GM23248 (cell line): ENCODE measurements at regions not wholly inside any gene's neighbourhood (a gene's known extent, or its start where the extent isn't known, plus 50 kb on each side); places are given as distances from the start of the nearest gene placed in this dataset.

Source experiments
- DNase-seq: peaks from one replicate; pipeline ENCODE4 v3.0.0-alpha.2; 2015
- H2AFZ ChIP-seq: fragments of 200-600 bp; sonication (generic); 2 replicates; pipeline ENCODE4 v1.6.1; 2016; ENCODE audit warnings: antibody characterized with exemption
- H3F3A ChIP-seq: fragments of 200-600 bp; sonication (generic); 2 replicates; pipeline ENCODE4 v1.6.1; 2016; ENCODE audit warnings: mild to moderate bottlenecking, antibody characterized with exemption, mixed run types; ENCODE audit not compliant: insufficient read depth
- H3K27ac ChIP-seq: fragments of 200-600 bp; sonication (generic); 2 replicates; pipeline ENCODE4 v1.5.1; 2016; ENCODE audit warnings: mild to moderate bottlenecking
- H3K27me3 ChIP-seq: fragments of 200-600 bp; sonication (generic); replicated peaks from 2 replicates; pipeline ENCODE4 v1.6.1; 2016; ENCODE audit warnings: mild to moderate bottlenecking; ENCODE audit not compliant: insufficient read depth
- H3K36me3 ChIP-seq: fragments of 200-600 bp; sonication (generic); 2 replicates; pipeline ENCODE4 v1.6.1; 2016; ENCODE audit warnings: low read depth, mild to moderate bottlenecking
- H3K4me1 ChIP-seq: fragments of 200-600 bp; sonication (generic); 2 replicates; pipeline ENCODE4 v1.6.1; 2016; ENCODE audit warnings: mild to moderate bottlenecking; ENCODE audit not compliant: insufficient read depth
- H3K4me2 ChIP-seq: fragments of 200-600 bp; sonication (generic); one replicate; pipeline ENCODE4 v1.6.1; 2016; ENCODE audit warnings: mild to moderate bottlenecking; ENCODE audit not compliant: unreplicated experiment
- H3K4me3 ChIP-seq: fragments of 200-600 bp; sonication (generic); 2 replicates; pipeline ENCODE4 v1.5.1; 2016; ENCODE audit warnings: mild to moderate bottlenecking
- H3K79me2 ChIP-seq: fragments of 200-600 bp; sonication (generic); 2 replicates; pipeline ENCODE4 v1.6.1; 2016; ENCODE audit warnings: mild to moderate bottlenecking; ENCODE audit not compliant: insufficient read depth
- H3K9ac ChIP-seq: fragments of 200-600 bp; sonication (generic); 2 replicates; pipeline ENCODE4 v1.6.1; 2016; ENCODE audit warnings: mild to moderate bottlenecking
- H3K9me2 ChIP-seq: fragments of 200-600 bp; sonication (generic); 2 replicates; pipeline ENCODE4 v1.6.1; 2016; ENCODE audit warnings: mixed run types, mild to moderate bottlenecking, moderate library complexity; ENCODE audit not compliant: insufficient read depth
- H3K9me3 ChIP-seq: fragments of 200-600 bp; sonication (generic); one replicate; pipeline ENCODE4 v1.6.1; 2017; ENCODE audit warnings: low read depth
- H4K20me1 ChIP-seq: fragments of 200-600 bp; sonication (generic); 2 replicates; pipeline ENCODE4 v1.6.0; 2016; ENCODE audit not compliant: insufficient read depth
- EZH2 ChIP-seq: fragments of 200-600 bp; sonication (generic); IDR thresholded peaks from 2 replicates; pipeline ENCODE4 v1.6.1; 2018; ENCODE audit warnings: antibody characterized with exemption, mild to moderate bottlenecking; ENCODE audit not compliant: insufficient read depth, poor library complexity, severe bottlenecking
- EZH2phosphoT487 ChIP-seq: fragments of 200-600 bp; sonication (generic); IDR thresholded peaks from 2 replicates; pipeline ENCODE4 v1.6.1; 2018; ENCODE audit warnings: antibody characterized with exemption, moderate library complexity, mild to moderate bottlenecking, low read depth; ENCODE audit not compliant: insufficient read depth
- WGBS, 2 experiments: methylation state at CpG; one replicate each; pipeline ENCODE4 v1.1.6; 2015 to 2017; ENCODE audit warnings: low lambda C conversion rate in 2 of 2, low coverage in 1 of 2; ENCODE audit errors: missing lambda C conversion rate in 2 of 2; 5-methylcytosine and 5-hydroxymethylcytosine counted together
- in situ Hi-C: fragments of 300-500 bp; cut with MboI; formaldehyde crosslinking; loops from 2 replicates; pipeline ENCODE4 v1.15.0; 2020

DNA sequence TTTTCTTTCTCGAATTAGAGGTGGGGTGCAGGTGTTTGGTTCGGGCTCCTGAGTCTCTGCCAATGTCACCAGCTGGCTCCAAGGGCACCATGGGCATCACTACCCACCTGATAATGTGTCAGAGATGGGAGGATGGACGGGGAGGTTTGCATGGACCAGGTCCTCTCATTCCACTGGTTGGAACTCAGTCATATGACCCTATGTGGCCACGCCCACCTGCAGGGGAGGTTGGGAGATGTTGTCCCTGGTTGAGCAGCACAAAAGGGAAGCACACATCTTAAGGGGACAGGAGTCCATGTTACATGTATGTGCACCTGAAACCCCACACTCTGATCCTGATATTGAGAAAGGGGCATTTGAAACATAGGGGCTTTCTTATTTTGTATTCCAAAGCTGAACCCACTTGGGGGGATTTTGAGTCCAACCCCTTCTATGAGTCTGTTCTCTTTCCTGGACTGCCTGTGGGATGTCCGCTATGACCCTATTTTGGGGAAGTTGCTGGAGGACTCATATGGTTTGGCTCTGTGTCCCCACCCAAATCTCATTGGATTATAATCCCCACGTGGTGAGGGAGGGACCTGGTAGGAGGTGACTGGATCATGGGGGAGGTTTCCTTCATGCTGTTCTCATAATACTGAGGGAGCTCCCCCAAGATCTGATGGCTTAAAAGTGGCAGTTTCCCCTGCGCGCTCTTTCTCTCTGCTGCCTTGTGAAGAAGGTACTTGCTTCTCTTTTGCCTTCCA is 66.9 kb upstream of the BAIAP2L1 start:
- WGBS, 2 experiments, result 32 to 36% methylated on average over 8 of the region's 8 CpGs

DNA sequence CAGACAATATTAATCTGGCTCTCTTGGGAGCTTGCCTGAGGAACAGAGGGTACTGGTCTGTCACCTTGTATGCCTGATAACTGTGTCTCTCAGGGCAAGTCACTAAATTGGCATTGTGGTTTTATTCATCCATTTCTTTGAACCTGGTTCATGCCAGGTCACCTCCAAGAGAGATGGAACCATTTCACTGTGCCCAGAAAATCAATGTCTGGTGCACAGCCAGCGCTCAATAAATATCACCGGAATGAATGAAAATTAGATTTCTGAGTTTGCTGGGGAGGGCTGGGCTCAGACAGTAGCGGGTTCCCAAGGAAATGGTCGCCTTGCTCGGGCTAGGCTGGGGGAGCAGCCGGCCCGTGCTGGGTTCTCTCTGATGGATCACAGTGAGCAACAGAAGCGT is 64.1 kb upstream of the BAIAP2L1 start:
- Histone ChIP-seq H3K4me3 (no peak overlapping the region), H3K4me2 (no peak overlapping the region), H3K9ac (no peak overlapping the region), H4K20me1 (no peaks in the 10 kb centered on the region), H2AFZ (no peak overlapping the region), H3F3A (no peaks in the 10 kb centered on the region), H3K9me3 (no peaks in the 10 kb centered on the region), H3K9me2 (no peaks in the 10 kb centered on the region), H3K79me2 (no peaks in the 10 kb centered on the region), H3K27ac (no peak overlapping the region), H3K27me3 (peaks cover 15% of the 10 kb centered on the region), H3K36me3 (no peaks in the 10 kb centered on the region), H3K4me1 (no peaks in the 10 kb centered on the region)
- no peak for DNase-seq
- no peak for TF ChIP-seq EZH2
- TF ChIP-seq EZH2phosphoT487, result no peak
- in situ Hi-C loops, result no loop called here
- WGBS, 2 experiments, result 33 to 36% methylated on average over 8 of the region's 8 CpGs

More for the DNA sequence above, 66.9 kb upstream of the BAIAP2L1 start:
- H3K4me1 ChIP-seq, result no peaks in the 10 kb centered on the region
- H3K27me3 ChIP-seq, result peaks cover 24% of the 10 kb centered on the region
- H3K27ac ChIP-seq, result no peak overlapping the region
- no peak overlapping the region for H3K4me3 ChIP-seq
- no peaks in the 10 kb centered on the region for H3F3A ChIP-seq
- no peaks in the 10 kb centered on the region for H4K20me1 ChIP-seq
- H3K4me2 ChIP-seq, result no peak overlapping the region
- DNase-seq, result no peak
- TF ChIP-seq EZH2, result no peak
- in situ Hi-C loops, result no loop called here
- H2AFZ ChIP-seq, result no peak overlapping the region
- H3K9ac ChIP-seq, result no peak overlapping the region
- no peaks in the 10 kb centered on the region for H3K9me2 ChIP-seq
- H3K9me3 ChIP-seq, result no peaks in the 10 kb centered on the region
- H3K36me3 ChIP-seq, result no peaks in the 10 kb centered on the region
- H3K79me2 ChIP-seq, result no peaks in the 10 kb centered on the region

DNA sequence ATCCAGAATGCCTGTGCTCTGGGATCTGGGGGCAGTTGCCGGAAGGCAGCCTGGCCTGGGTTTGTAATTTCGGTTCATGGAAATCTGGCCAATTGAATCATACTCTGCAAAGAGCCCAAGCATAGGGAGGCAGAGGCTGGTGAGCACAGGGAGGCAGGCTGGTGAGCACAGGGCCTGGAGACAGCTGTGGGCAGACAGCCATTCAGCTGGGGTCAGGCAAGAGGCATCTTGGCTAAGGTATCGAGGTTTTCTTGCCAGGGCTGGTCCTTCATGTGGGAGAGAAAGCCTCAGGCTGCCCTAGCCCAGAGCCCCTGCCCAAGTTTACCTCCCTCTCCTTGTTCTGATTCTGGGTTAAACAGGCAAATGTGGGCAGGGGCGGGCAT is 63.7 kb upstream of the BAIAP2L1 start:
- no peaks in the 10 kb centered on the region for H3K9me2 ChIP-seq
- H4K20me1 ChIP-seq, result no peaks in the 10 kb centered on the region
- no peaks in the 10 kb centered on the region for H3K9me3 ChIP-seq
- WGBS, 2 experiments, result 14 to 19% methylated on average over 4 of the region's 4 CpGs
- H2AFZ ChIP-seq, result no peak overlapping the region
- H3K27ac ChIP-seq, result no peak overlapping the region
- H3F3A ChIP-seq, result no peaks in the 10 kb centered on the region
- H3K36me3 ChIP-seq, result no peaks in the 10 kb centered on the region
- no peak for TF ChIP-seq EZH2
- no peak for TF ChIP-seq EZH2phosphoT487
- H3K4me1 ChIP-seq, result no peaks in the 10 kb centered on the region
- peaks cover 15% of the 10 kb centered on the region for H3K27me3 ChIP-seq
- H3K4me2 ChIP-seq, result no peak overlapping the region
- H3K4me3 ChIP-seq, result no peak overlapping the region
- in situ Hi-C loops, result no loop called here
- H3K9ac ChIP-seq, result no peak overlapping the region
- no peaks in the 10 kb centered on the region for H3K79me2 ChIP-seq
- DNase-seq, result no peak

DNA sequence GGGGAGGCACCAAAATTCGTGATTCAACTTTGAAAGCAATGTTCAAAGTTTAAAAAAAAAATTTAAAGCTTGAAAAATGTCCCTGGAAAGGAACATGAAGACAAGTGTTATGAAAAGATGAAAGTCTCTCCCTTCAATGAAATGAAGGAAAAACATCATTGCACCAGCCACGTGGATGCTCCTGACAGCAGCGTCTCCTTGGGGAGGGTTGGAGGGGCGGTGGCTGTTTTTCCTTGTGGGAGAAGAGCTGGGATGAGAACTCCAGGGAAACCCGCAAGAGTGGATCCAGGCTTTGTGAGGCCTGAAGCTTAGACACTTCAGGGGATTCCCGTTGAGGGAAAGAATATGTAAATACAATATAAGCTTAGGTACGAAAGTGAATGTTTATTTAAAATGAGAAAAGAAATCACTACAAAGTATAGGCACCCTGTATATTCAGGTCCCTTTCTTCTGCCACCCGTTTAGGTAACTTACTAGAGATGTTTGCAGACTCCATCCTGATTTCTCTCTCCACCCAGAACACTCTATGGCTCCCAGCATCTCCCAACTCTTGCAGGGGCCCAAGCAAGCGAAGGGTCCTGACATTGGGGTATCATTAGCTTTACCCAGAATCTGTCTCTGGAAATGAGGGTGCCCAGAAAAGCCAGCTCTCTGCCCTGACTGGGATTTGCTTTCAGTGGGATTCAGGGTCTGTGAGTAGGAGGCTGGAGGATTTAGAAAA is 63.1 kb upstream of the BAIAP2L1 start:
- in situ Hi-C loops, result no loop called here
- no peaks in the 10 kb centered on the region for H3K9me2 ChIP-seq
- H3K36me3 ChIP-seq, result no peaks in the 10 kb centered on the region
- H2AFZ ChIP-seq, result no peak overlapping the region
- peaks cover 15% of the 10 kb centered on the region for H3K27me3 ChIP-seq
- no peak overlapping the region for H3K4me3 ChIP-seq
- no peak overlapping the region for H3K9ac ChIP-seq
- TF ChIP-seq EZH2, result no peak
- no peak for TF ChIP-seq EZH2phosphoT487
- H4K20me1 ChIP-seq, result no peaks in the 10 kb centered on the region
- no peaks in the 10 kb centered on the region for H3K9me3 ChIP-seq
- H3K4me1 ChIP-seq, result no peaks in the 10 kb centered on the region
- no peaks in the 10 kb centered on the region for H3F3A ChIP-seq
- H3K27ac ChIP-seq, result no peak overlapping the region
- DNase-seq, result no peak
- no peaks in the 10 kb centered on the region for H3K79me2 ChIP-seq
- no peak overlapping the region for H3K4me2 ChIP-seq
- 23% methylated on average over 9 of the region's 9 CpGs for WGBS, 2 experiments
